ENCODE measurements at regions not wholly inside any gene's neighbourhood (a gene's known extent, or its start where the extent isn't known, plus 50 kb on each side); places are given as distances from the start of the nearest gene placed in this dataset.

- TF ChIP-seq CTCF (conservative IDR thresholded peaks at IDR 0.05) = no peak
- Histone ChIP-seq H2BK15ac (ENCODE audit: low read depth, low read length) (no peak overlapping the region), H3K79me1 (ENCODE audit: insufficient read depth, low read depth, low read length, poor library complexity, severe bottlenecking) (no peaks in the 10 kb centered on the region), H4K91ac (ENCODE audit: insufficient read length, low read depth, low read length) (no peak overlapping the region), H4K5ac (ENCODE audit: insufficient read length, low read depth, low read length) (no peak overlapping the region), H3K14ac (ENCODE audit: insufficient read depth, low read length) (no peak overlapping the region), H3K23me2 (ENCODE audit: insufficient read length, low read depth, low read length, poor library complexity, severe bottlenecking) (no peaks in the 10 kb centered on the region), H3K4ac (ENCODE audit: low read depth, low read length) (no peak overlapping the region), H3K23ac (ENCODE audit: insufficient read length, low read depth, low read length) (no peak overlapping the region), H3K56ac (ENCODE audit: insufficient read length, low read depth, low read length) (no peak overlapping the region), H4K8ac (replicated peaks; ENCODE audit: insufficient read length, low read depth, low read length) (no peak overlapping the region), H3K9me3 (ENCODE audit: control insufficient read depth, low read depth, low read length) (no peaks in the 10 kb centered on the region), H3K18ac (ENCODE audit: insufficient read length, low read depth, low read length) (no peak overlapping the region), H3K4me2 (ENCODE audit: insufficient read depth, insufficient read length, low read length) (no peak overlapping the region), H2BK20ac (ENCODE audit: low read depth, low read length, poor library complexity, severe bottlenecking) (no peak overlapping the region), H4K20me1 (ENCODE audit: control insufficient read depth, insufficient read depth, insufficient read length) (no peaks in the 10 kb centered on the region), H3K27me3 (ENCODE audit: insufficient read depth, low read length) (no peaks in the 10 kb centered on the region), H3K9ac (ENCODE audit: extremely low read depth, insufficient read length, low read length) (no peak overlapping the region), H2AFZ (ENCODE audit: low read length) (no peak overlapping the region), H3T11ph (ENCODE audit: low read length) (no peak overlapping the region), H2AK5ac (ENCODE audit: insufficient read length, low read length) (no peak overlapping the region), H2BK120ac (ENCODE audit: low read depth, low read length, poor library complexity, severe bottlenecking) (no peak overlapping the region), H3K79me2 (ENCODE audit: insufficient read depth, low read length) (no peaks in the 10 kb centered on the region), H2BK5ac (ENCODE audit: insufficient read length, low read length) (no peak overlapping the region), H2BK12ac (ENCODE audit: insufficient read length, low read depth, low read length) (no peak overlapping the region), H3K27ac (ENCODE audit: insufficient read length, low read depth, low read length) (no peak overlapping the region), H3K4me1 (ENCODE audit: insufficient read depth, low read length) (no peaks in the 10 kb centered on the region)
- DNase-seq = no peak
- no CpG with 5 or more reads among the region's 9 CpGs for WGBS (ENCODE audit: extremely low coverage, insufficient read length, low lambda C conversion rate)
- Mint-ChIP-seq H3K27ac (no peak overlapping the region), H3K27me3 (ENCODE audit: low read depth) (peaks cover 22% of the 10 kb centered on the region), H3K9me3 (no peaks in the 10 kb centered on the region), H3K4me1 (no peaks in the 10 kb centered on the region), H3K36me3 (ENCODE audit: insufficient read depth in 1 of 3, low read depth in 3 of 3) (no peaks in the 10 kb centered on the region), H3K4me3 (no peak overlapping the region)
Observed at GRCh38 chr11:134911514-134912180, 499.6 kb upstream of the B3GAT1 start.
